Tibial nerve (tissue), 3 donors: ENCODE measurements at regions not wholly inside any gene's neighbourhood (a gene's known extent, or its start where the extent isn't known, plus 50 kb on each side); places are given as distances from the start of the nearest gene placed in this dataset.

Source experiments
- CTCF ChIP-seq, 5 experiments: fragments of 200-600 bp in 3 of 5; fragments of 450-650 bp in 2 of 5; sonication (generic) in 3 of 5; IDR thresholded peaks; one replicate each; pipeline ENCODE4 v1.5.1; 2016 to 2019; ENCODE audit warnings: antibody characterized with exemption in 5 of 5, mild to moderate bottlenecking in 3 of 5, moderate library complexity in 2 of 5
- POLR2A ChIP-seq, 2 donors: fragments of 450-650 bp; IDR thresholded peaks; one replicate each; pipeline ENCODE4 v1.6.1; 2017; ENCODE audit warnings: antibody characterized with exemption in 2 of 2, mild to moderate bottlenecking in 2 of 2, moderate library complexity in 2 of 2

- TF ChIP-seq CTCF (IDR thresholded peaks at IDR 0.05) (no peak), POLR2A (IDR thresholded peaks at IDR 0.05) (no peak)
These were observed 169.4 kb upstream of the SYT13 start for GRCh38 chr11:45455536-45455935.
